ENCODE measurements at regions not wholly inside any gene's neighbourhood (a gene's known extent, or its start where the extent isn't known, plus 50 kb on each side); places are given as distances from the start of the nearest gene placed in this dataset.

- TF ChIP-seq CTCF (IDR thresholded peaks at IDR 0.05) (no peak), POLR2A (IDR thresholded peaks at IDR 0.05) (no peak), POLR2AphosphoS5 (IDR thresholded peaks at IDR 0.05) (no peak), EP300 (IDR thresholded peaks at IDR 0.05) (no peak)
Measured at GRCh38 chr18:47677952-47678351, 252.5 kb downstream of the SMAD2 start.
